ENCODE measurements at regions not wholly inside any gene's neighbourhood (a gene's known extent, or its start where the extent isn't known, plus 50 kb on each side); places are given as distances from the start of the nearest gene placed in this dataset.

DNA sequence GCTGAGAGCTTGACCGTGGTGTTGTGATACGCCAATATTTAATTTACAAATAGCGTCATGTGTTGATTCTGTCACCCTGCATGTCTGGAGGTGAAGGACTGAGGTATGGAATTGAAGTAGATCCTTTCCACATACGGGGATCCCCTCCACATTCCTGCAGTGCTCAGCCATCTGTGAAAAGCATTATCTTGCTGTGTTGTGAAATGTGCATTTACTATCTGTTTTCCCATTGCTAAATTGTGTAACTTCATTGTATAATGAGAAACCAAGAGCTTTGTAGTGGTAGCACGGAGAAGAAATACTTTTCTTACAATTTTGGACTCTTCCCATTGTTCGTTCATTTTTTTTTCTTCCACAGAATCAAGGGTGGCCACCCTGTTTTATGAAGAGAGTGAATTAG lies 577.3 kb upstream of the ZP4 start:
- TF ChIP-seq, protein P1, sequence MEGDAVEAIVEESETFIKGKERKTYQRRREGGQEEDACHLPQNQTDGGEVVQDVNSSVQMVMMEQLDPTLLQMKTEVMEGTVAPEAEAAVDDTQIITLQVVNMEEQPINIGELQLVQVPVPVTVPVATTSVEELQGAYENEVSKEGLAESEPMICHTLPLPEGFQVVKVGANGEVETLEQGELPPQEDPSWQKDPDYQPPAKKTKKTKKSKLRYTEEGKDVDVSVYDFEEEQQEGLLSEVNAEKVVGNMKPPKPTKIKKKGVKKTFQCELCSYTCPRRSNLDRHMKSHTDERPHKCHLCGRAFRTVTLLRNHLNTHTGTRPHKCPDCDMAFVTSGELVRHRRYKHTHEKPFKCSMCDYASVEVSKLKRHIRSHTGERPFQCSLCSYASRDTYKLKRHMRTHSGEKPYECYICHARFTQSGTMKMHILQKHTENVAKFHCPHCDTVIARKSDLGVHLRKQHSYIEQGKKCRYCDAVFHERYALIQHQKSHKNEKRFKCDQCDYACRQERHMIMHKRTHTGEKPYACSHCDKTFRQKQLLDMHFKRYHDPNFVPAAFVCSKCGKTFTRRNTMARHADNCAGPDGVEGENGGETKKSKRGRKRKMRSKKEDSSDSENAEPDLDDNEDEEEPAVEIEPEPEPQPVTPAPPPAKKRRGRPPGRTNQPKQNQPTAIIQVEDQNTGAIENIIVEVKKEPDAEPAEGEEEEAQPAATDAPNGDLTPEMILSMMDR (conservative IDR thresholded peaks at IDR 0.05; ENCODE audit: low read length): no peak
- no peak for TF ChIP-seq EZH2phosphoT487 (IDR thresholded peaks at IDR 0.05; ENCODE audit: borderline replicate concordance)
